ENCODE measurements at regions not wholly inside any gene's neighbourhood (a gene's known extent, or its start where the extent isn't known, plus 50 kb on each side); places are given as distances from the start of the nearest gene placed in this dataset.

DNA sequence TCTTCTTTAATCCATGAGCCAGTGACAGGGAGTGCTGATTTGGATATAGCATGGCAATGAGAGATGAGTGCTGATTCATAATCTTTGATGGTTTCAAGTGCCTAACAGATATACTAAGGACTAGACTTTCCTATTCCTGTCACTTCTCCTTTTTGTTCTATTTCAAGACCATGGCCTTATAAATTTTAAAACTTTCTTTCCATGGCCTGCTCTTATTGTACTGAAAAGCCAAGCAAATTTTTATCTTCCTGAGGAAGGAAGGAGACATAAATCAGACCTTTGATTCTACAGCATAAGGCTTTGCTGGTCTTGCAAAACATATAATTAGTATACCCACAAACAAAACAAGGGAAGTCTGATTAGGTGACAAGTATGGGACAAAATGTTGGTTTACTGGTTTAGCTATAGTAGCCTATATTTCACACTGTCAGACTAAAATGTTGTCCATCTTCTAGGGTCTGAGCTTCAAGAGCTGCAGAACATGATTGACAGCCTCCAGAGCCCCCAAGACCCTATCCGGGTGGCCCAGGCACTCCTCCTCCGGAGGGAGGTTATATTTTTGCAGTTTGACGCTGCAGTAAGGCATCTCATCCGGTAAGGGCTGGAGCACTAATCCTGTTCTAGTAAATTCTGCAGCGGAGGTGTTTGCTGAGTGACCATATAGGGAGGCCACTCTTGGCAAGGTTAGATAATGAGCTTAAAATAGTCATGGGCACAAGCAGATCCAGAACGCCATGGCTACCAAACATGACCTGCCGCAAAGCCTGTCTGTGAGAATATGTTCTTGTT, 82.3 kb downstream of the CD164 start:
- FAIRE-seq (no peak), DNase-seq (ENCODE audit: insufficient read length, low spot score) (no peak)
- TF ChIP-seq POLR2A (IDR thresholded peaks at IDR 0.05; ENCODE audit: low read depth, low read length) = no peak

DNA sequence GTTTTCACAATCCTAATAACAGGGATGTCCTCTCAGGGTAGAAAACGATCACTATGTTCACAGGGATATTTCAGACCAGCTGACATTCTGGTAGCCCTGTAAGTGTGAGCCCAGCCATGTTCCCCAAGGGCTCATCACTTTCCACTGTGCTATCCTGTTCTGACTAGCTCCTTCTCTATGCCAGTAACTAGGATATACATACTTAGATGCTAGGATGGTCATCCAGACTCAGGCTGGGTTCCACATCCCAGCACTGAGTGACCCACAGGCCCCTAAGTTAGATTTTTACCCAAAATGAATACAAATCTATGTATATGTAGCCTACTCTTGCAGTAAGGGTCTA, 83.0 kb downstream of the CD164 start:
- DNase-seq (ENCODE audit: insufficient read length, low spot score) (no peak), FAIRE-seq (no peak)
- no peak for TF ChIP-seq POLR2A (IDR thresholded peaks at IDR 0.05; ENCODE audit: low read depth, low read length)

DNA sequence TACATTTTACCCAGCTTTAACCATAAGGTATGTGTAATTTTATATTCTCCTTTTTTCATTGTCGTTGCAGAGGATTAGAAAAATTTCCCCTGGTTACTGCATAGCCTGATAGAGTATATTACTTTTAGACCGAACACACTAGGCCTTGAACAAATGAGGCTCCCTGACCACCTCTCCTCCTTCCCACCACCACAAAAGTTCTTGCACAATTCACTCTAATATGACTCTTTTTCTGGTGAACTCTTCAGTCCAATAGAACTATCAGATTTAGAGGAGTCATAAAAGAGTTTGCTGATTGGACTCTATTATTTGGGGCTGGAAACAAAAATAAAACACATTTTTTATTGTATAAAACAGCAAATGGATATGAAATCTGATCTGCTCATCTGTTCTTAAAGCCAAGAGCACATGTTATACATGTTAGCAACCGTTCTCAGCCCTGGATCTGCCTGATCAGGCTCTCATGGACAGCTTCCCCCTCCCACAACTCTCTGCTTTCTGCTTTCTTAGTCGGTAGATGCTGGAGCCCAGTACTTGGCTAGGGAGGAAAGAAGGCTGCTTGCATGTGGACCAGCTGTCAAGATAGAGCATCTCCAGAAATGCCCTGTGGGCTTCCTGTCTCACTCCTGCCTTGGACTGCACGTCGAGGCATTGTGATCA, 83.5 kb downstream of the CD164 start:
- no peak for DNase-seq (ENCODE audit: insufficient read length, low spot score)
- FAIRE-seq = no peak
- TF ChIP-seq POLR2A (IDR thresholded peaks at IDR 0.05; ENCODE audit: low read depth, low read length) = no peak

DNA sequence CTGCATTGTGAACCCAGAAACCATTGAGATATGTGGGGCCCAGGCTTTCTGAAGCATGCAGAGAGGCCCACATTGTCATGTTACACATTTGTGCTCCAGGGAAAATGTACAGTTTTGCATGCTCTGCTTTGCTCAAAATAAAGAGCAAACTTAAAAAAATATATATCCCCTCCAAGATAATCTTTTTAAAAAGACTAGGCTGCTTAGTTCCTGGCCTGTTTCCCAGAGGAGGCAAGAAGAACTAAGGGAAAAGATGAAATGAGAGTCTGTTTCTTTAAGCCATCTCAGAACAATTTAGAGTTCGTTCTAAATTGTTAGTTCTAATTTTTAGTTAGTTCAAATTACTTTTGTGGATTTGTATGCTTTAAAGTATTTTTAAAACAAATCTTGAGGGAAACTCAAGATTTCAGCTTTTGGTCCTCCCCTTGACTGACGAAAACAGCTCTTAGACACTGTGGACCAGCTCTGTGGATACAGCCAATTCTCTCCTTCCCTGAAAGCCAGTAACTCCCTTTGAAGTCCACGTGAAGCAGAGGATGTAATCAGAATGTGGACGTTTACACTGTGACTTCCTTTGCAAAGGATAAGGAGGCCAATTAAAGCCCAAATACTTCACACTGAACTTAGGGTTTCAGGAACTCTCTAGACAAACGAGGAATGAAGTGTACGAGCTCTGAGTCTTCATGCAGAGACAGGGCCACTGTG, 84.7 kb downstream of the CD164 start:
- FAIRE-seq = no peak
- TF ChIP-seq POLR2A (IDR thresholded peaks at IDR 0.05; ENCODE audit: low read depth, low read length) = no peak
- no peak for DNase-seq (ENCODE audit: insufficient read length, low spot score)

DNA sequence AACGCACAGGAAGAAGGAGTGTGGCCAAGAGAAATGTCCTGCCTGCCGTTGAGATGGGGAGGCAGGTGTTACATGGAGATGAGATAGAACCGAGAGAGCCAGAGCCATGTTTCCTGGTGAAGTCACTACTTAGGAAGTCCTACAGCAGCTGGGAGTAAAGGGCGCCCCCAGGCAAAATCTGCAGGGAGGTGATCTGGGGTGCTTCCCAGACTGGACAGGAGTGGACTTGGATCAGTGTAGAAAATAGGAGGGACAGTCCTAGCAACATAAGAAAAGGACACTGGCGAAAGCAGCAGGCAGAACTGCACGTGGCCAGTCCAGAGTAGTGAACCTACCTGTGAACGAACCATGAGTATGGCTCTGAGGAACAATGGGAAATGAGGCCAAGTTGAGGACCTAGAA, 85.3 kb downstream of the CD164 start:
- TF ChIP-seq POLR2A (IDR thresholded peaks at IDR 0.05; ENCODE audit: low read depth, low read length) = no peak
- FAIRE-seq (no peak), DNase-seq (ENCODE audit: insufficient read length, low spot score) (no peak)

DNA sequence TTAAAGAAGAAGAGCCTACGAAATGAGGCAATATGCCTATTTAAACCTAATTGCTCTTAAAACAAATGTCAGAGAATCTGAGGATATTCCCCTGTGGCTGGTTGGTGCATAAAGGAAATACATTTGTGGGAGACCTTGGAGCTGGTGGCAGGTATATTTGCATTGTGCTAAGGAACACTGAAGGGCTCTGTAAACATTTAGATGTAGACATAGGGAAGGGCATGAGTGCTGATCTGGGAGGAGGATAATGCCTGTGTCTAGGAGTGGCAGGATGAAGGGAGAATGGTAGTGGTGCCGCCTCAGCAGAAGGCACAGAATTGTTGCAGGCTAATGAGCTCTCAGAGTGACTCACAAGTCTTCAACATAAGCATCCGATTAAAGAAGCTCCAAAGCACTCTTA, 85.8 kb downstream of the CD164 start:
- no peak for DNase-seq (ENCODE audit: insufficient read length, low spot score)
- TF ChIP-seq POLR2A (IDR thresholded peaks at IDR 0.05; ENCODE audit: low read depth, low read length) = no peak
- FAIRE-seq = no peak

DNA sequence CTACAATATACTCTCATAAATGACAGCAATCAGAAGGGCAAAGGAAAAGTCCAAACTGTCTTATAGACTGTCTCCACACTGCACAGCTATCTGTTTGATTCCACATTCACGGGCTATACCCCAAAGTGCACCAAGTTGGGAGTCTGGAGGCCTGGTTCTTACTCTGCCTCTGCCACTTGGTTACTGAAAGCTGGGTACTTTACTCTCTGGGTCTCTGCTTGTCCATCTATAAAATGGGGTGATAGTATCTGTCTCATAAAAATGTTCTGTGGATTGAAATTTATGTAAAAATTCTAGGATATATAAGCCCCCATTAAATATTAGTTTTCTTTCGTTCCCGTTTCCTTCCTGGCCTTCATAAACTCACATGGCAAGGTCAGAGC, 86.5 kb downstream of the CD164 start:
- TF ChIP-seq POLR2A (IDR thresholded peaks at IDR 0.05; ENCODE audit: low read depth, low read length) = no peak
- no peak for FAIRE-seq

DNA sequence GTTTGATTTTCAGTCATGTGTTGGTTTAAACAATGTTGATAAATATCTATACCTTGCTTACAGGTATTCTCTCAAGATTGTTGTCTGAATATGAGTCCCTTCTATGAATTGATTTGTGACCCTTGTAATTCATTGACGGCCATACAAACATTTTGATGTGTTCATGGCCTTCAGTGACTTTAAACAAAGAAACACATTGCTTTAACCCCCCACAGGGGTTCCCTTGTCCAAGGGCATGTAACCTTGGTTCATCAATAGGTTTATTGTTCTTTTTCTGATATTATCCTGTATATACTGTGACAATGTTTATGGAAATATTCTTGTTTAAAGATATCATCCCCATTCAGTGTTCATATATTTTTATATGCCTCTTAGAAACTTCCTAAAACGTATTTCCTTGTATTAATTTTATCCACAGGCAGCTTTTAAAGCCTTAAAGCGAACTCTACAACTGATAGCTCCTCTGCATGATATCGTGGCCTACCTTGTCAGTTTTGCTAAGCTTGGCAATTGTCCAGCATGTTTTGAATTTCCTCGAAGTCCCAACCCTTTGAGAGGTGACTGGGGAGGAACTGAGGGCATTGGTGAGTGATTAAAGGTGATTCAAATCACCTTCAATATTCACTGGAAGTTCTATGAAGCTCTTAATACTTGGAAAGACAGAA, 87.0 kb downstream of the CD164 start:
- TF ChIP-seq POLR2A (IDR thresholded peaks at IDR 0.05; ENCODE audit: low read depth, low read length) = no peak
- no peak for DNase-seq (ENCODE audit: insufficient read length, low spot score)
- no peak for FAIRE-seq

More for the DNA sequence above, 86.5 kb downstream of the CD164 start:
- DNase-seq (ENCODE audit: insufficient read length, low spot score) = no peak

DNA sequence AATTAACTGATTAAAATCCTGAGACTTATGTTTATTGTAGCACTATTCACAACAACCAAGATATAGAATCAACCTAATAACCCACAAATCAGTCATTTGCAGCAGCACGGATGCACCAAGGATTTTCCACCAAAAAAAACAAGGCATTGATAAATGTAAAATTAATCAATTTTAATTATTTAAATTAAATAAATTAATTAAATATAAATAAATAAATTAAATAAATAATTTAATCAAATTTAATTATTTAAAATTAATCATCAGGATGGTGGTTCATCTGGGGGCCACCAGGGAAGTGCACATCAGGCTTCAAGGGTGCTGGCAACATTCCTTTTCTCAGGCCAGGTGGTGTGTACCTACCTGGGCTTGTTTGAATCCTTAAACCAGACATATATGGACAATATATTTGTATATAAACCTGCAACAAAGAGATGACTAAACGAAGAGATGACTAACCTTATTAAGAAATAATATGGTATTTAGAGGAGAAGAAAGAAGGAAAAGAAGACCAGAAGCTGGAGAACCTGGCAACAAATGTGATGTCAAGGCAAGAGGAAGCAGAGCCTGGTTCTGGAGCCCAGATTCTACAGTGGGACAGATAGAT, 89.2 kb downstream of the CD164 start:
- no peak for FAIRE-seq
- no peak for DNase-seq (ENCODE audit: insufficient read length, low spot score)
- TF ChIP-seq POLR2A (IDR thresholded peaks at IDR 0.05; ENCODE audit: low read depth, low read length) = no peak

DNA sequence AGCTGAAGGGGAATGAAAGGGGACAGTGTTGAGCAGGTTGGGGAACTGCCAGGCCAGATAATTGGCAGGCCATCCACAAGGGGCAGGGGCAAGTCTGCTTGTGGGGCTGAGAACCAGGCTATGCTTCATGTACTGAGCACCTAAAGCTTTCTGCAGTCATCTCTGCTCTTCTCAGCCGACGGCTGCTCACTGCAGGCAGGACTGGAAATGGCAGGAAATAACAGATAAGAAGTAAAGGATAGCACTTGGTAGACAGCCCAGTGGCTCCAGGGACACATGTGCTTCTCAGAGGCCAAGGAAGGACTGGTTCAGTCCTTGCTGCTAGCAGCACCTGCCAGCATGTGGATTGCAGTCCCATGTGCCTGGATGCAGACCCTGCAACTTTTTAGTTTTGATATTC, 89.8 kb downstream of the CD164 start:
- FAIRE-seq = no peak
- DNase-seq (ENCODE audit: insufficient read length, low spot score) = no peak
- TF ChIP-seq POLR2A (IDR thresholded peaks at IDR 0.05; ENCODE audit: low read depth, low read length) = no peak

DNA sequence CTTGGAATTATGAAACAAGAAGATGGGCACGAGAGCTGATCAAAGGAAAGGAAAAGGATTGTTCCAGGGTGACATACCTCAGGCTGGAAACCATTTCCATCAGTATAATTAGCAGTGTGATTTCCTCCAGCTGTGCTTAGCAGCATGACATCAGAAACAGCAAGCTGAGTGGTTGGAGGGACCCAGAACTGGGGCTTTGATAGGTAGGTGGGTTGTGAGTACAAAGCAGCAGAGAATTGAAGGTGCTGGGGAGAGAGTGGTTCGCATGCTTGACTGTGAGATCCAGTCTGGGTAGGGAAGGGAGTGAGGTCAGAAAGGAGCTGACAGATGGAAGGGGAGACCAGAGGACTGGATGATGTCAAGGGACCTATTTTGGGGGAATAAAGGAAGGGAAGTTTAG, 90.4 kb downstream of the CD164 start:
- FAIRE-seq (no peak), DNase-seq (ENCODE audit: insufficient read length, low spot score) (no peak)
- TF ChIP-seq POLR2A (IDR thresholded peaks at IDR 0.05; ENCODE audit: low read depth, low read length) = no peak

DNA sequence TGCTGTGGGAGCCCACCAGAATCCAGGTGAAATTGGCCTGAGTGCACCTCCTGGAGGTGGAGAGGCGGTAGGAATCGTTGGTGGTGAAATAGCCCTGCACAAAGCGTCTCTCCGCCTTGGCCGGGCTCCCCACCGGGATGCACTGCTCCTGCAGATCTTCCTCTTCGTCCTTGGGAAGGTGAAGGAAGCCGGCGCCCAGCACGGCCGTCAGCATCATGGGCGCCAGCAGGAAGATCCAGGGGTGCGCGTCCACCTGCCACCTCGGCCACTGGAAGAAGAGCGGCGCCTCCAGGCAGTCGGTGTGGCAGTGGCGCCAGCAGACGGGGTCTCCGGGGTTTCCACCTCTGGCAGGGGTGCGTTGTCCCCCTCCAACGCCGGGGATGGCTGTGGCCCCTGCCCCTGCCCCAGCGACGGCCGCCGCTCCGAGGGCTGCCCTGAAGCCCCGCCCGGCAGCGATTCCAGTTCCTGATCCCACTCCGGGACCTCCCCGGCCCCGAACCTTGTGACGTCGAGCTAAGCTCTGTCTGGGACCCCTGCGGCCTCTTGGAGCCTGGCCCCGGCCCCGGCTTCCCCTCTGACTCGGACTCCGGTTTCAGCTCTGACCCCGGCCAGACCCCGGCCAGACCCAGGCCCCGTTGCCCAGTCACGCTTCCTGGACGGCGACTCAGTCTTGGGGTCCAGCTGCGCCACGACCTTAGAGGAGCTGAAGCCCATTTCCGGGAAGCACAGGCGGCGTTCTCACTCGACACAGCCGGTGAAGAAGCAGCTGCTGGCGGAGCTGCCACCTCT, 91.9 kb downstream of the CD164 start:
- no peak for TF ChIP-seq POLR2A (IDR thresholded peaks at IDR 0.05; ENCODE audit: low read depth, low read length)
- DNase-seq (ENCODE audit: insufficient read length, low spot score) (no peak), FAIRE-seq (no peak)

DNA sequence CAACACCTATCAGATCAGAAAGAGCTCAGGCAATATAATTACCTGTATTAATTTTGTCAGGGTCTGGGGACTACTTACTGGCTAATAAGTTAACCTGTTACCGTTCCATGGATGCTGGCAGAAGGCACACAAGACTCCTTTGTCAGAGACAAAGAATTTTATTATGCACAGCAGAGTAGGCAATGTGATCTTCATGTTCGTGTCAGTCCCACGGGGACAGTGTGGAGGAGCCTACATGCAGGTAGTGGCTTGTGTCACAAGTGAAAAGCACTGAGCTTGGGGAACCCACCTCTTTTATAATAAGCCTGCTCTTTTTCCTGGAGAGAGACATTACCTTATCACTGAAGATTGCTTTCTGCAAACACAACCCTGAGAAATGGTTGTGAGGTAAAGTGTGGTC, 96.9 kb downstream of the CD164 start:
- DNase-seq (ENCODE audit: insufficient read length, low spot score) (no peak), FAIRE-seq (no peak)
- no peak for TF ChIP-seq POLR2A (IDR thresholded peaks at IDR 0.05; ENCODE audit: low read depth, low read length)
